ENCODE measurements at regions not wholly inside any gene's neighbourhood (a gene's known extent, or its start where the extent isn't known, plus 50 kb on each side); places are given as distances from the start of the nearest gene placed in this dataset.

- TF ChIP-seq POLR2A (IDR thresholded peaks at IDR 0.05; ENCODE audit: low read depth, low read length) (no peak), POLR2AphosphoS5 (IDR thresholded peaks at IDR 0.05; ENCODE audit: low read depth, low read length) (no peak), SPI1 (IDR thresholded peaks at IDR 0.05; ENCODE audit: low read depth, low read length) (no peak), TAF1 (IDR thresholded peaks at IDR 0.05; ENCODE audit: low read depth, low read length) (no peak), PAX5 (IDR thresholded peaks at IDR 0.05; ENCODE audit: insufficient read depth, low read length, severe bottlenecking) (no peak)
Measured at GRCh38 chrX:151099001-151099400, 77.4 kb upstream of the GPR50 start.

All from GM12891 (cell line).